HG02763 (cell line): ENCODE measurements at regions not wholly inside any gene's neighbourhood (a gene's known extent, or its start where the extent isn't known, plus 50 kb on each side); places are given as distances from the start of the nearest gene placed in this dataset.
"Not testable (repeated sequence)": the region's sequence is repeated elsewhere in the genome, so short reads cannot be mapped to it uniquely, and the experiment has no call there.

Experiments used
- ATAC-seq: cut with Tn5 transposase; IDR thresholded peaks from one replicate; pipeline ENCODE4 v1.9.1; 2021; ENCODE audit warnings: mild to moderate bottlenecking, moderate library complexity; ENCODE audit not compliant: unreplicated experiment

GRCh38 chr5:57429513-57430120 lies 53.0 kb downstream of the ACTBL2 start:
- no peak for ATAC-seq

GRCh38 chr5:57429021-57429420 lies 53.6 kb downstream of the ACTBL2 start:
- not testable (repeated sequence) for ATAC-seq

GRCh38 chr5:57422993-57423392 lies 59.6 kb downstream of the ACTBL2 start:
- no peak for ATAC-seq

- ATAC-seq, result no peak
Measured at GRCh38 chr5:57422341-57422740, 60.3 kb downstream of the ACTBL2 start.

GRCh38 chr5:57420801-57421200 lies 61.8 kb downstream of the ACTBL2 start:
- no peak for ATAC-seq

- ATAC-seq, result no peak
Measured at GRCh38 chr5:57417971-57418370, 64.6 kb downstream of the ACTBL2 start.

GRCh38 chr5:57417320-57417719 lies 65.3 kb downstream of the ACTBL2 start:
- ATAC-seq, result no peak

GRCh38 chr5:57416278-57416994 lies 66.2 kb downstream of the ACTBL2 start:
- ATAC-seq, result no peak

GRCh38 chr5:57414857-57415256 lies 67.8 kb downstream of the ACTBL2 start:
- ATAC-seq, result no peak

GRCh38 chr5:57414191-57414590 lies 68.4 kb downstream of the ACTBL2 start:
- ATAC-seq, result no peak

GRCh38 chr5:57413145-57413544 lies 69.5 kb downstream of the ACTBL2 start:
- ATAC-seq, result no peak

- ATAC-seq, result no peak
Measured at GRCh38 chr5:57412680-57413079, 69.9 kb downstream of the ACTBL2 start.

GRCh38 chr5:57411982-57412381 lies 70.6 kb downstream of the ACTBL2 start:
- ATAC-seq, result no peak

GRCh38 chr5:57410374-57411320 lies 72.0 kb downstream of the ACTBL2 start:
- no peak for ATAC-seq

- no peak for ATAC-seq
Measured at GRCh38 chr5:57408714-57409113, 73.9 kb downstream of the ACTBL2 start.

- ATAC-seq, result no peak
Measured at GRCh38 chr5:57408285-57408684, 74.3 kb downstream of the ACTBL2 start.

- no peak for ATAC-seq
Measured at GRCh38 chr5:57407391-57407790, 75.2 kb downstream of the ACTBL2 start.

- ATAC-seq, result no peak
Measured at GRCh38 chr5:57406641-57407040, 76.0 kb downstream of the ACTBL2 start.

GRCh38 chr5:57405984-57406383 lies 76.6 kb downstream of the ACTBL2 start:
- no peak for ATAC-seq

GRCh38 chr5:57402761-57403160 lies 79.8 kb downstream of the ACTBL2 start:
- ATAC-seq, result no peak

GRCh38 chr5:57402348-57402747 lies 80.3 kb downstream of the ACTBL2 start:
- ATAC-seq, result no peak
